ENCODE measurements at regions not wholly inside any gene's neighbourhood (a gene's known extent, or its start where the extent isn't known, plus 50 kb on each side); places are given as distances from the start of the nearest gene placed in this dataset.

GRCh38 chr2:2874805-2875204 lies 502.8 kb downstream of the EIPR1 start:
- Histone ChIP-seq H3K4me3 (ENCODE audit: low read length) (no peak overlapping the region), H3K9ac (ENCODE audit: low read length) (no peak overlapping the region), H2BK15ac (replicated peaks; ENCODE audit: low read depth) (no peak overlapping the region), H2BK5ac (ENCODE audit: low read length) (no peak overlapping the region), H3K4me1 (ENCODE audit: control insufficient read depth, low read depth, low read length) (no peaks in the 10 kb centered on the region), H2AK5ac (ENCODE audit: low read length) (no peak overlapping the region), H3K4ac (ENCODE audit: low read depth, low read length) (no peak overlapping the region), H3K27me3 (ENCODE audit: insufficient read depth, low read length, poor library complexity) (no peaks in the 10 kb centered on the region), H3K23ac (ENCODE audit: low read length) (no peak overlapping the region), H3K79me2 (ENCODE audit: control insufficient read depth, insufficient read depth, low read length) (no peaks in the 10 kb centered on the region), H4K8ac (ENCODE audit: low read depth, low read length) (no peak overlapping the region), H2BK120ac (ENCODE audit: low read depth, low read length) (no peak overlapping the region), H3K18ac (ENCODE audit: low read length) (no peak overlapping the region), H4K5ac (ENCODE audit: low read length) (no peak overlapping the region), H3K27ac (ENCODE audit: low read depth, low read length) (no peak overlapping the region), H3K79me1 (ENCODE audit: low read length) (no peaks in the 10 kb centered on the region), H3K36me3 (ENCODE audit: control insufficient read depth, insufficient read depth, low read length) (no peaks in the 10 kb centered on the region), H3K4me2 (ENCODE audit: low read length) (no peak overlapping the region), H3K56ac (ENCODE audit: low read length) (no peak overlapping the region)
- no CpG with 5 or more reads among the region's 12 CpGs for WGBS (ENCODE audit: extremely low coverage, insufficient coverage, low lambda C conversion rate)
- DNase-seq, result no peak

- Histone ChIP-seq H3K27ac (ENCODE audit: low read depth, low read length) (no peak overlapping the region), H3K23ac (ENCODE audit: low read length) (no peak overlapping the region), H3K79me1 (ENCODE audit: low read length) (no peaks in the 10 kb centered on the region), H3K4me1 (ENCODE audit: control insufficient read depth, low read depth, low read length) (no peaks in the 10 kb centered on the region), H3K36me3 (ENCODE audit: control insufficient read depth, insufficient read depth, low read length) (no peaks in the 10 kb centered on the region), H3K4me2 (ENCODE audit: low read length) (no peak overlapping the region), H3K4me3 (ENCODE audit: low read length) (no peak overlapping the region), H3K27me3 (ENCODE audit: insufficient read depth, low read length, poor library complexity) (no peaks in the 10 kb centered on the region), H3K79me2 (ENCODE audit: control insufficient read depth, insufficient read depth, low read length) (no peaks in the 10 kb centered on the region), H3K9ac (ENCODE audit: low read length) (no peak overlapping the region), H3K4ac (ENCODE audit: low read depth, low read length) (no peak overlapping the region), H2AK5ac (ENCODE audit: low read length) (no peak overlapping the region), H2BK5ac (ENCODE audit: low read length) (no peak overlapping the region), H2BK15ac (replicated peaks; ENCODE audit: low read depth) (no peak overlapping the region), H4K5ac (ENCODE audit: low read length) (no peak overlapping the region), H4K8ac (ENCODE audit: low read depth, low read length) (no peak overlapping the region), H2BK120ac (ENCODE audit: low read depth, low read length) (no peak overlapping the region), H3K56ac (ENCODE audit: low read length) (no peak overlapping the region), H3K18ac (ENCODE audit: low read length) (no peak overlapping the region)
- no CpG with 5 or more reads among the region's 10 CpGs for WGBS (ENCODE audit: extremely low coverage, insufficient coverage, low lambda C conversion rate)
- DNase-seq, result no peak
These were observed 503.3 kb downstream of the EIPR1 start for GRCh38 chr2:2874341-2874740.

GRCh38 chr2:2873450-2873811 lies 504.2 kb downstream of the EIPR1 start:
- H2BK5ac ChIP-seq (ENCODE audit: low read length), result no peak overlapping the region
- DNase-seq, result no peak
- H3K79me1 ChIP-seq (ENCODE audit: low read length), result no peaks in the 10 kb centered on the region
- H3K27ac ChIP-seq (ENCODE audit: low read depth, low read length), result no peak overlapping the region
- no peak overlapping the region for H3K4ac ChIP-seq (ENCODE audit: low read depth, low read length)
- H3K18ac ChIP-seq (ENCODE audit: low read length), result no peak overlapping the region
- H2BK120ac ChIP-seq (ENCODE audit: low read depth, low read length), result no peak overlapping the region
- no peak overlapping the region for H3K4me3 ChIP-seq (ENCODE audit: low read length)
- no peak overlapping the region for H2AK5ac ChIP-seq (ENCODE audit: low read length)
- H3K4me1 ChIP-seq (ENCODE audit: control insufficient read depth, low read depth, low read length), result no peaks in the 10 kb centered on the region
- H4K5ac ChIP-seq (ENCODE audit: low read length), result no peak overlapping the region
- no peak overlapping the region for H2BK15ac ChIP-seq (replicated peaks; ENCODE audit: low read depth)
- no peaks in the 10 kb centered on the region for H3K79me2 ChIP-seq (ENCODE audit: control insufficient read depth, insufficient read depth, low read length)
- H3K56ac ChIP-seq (ENCODE audit: low read length), result no peak overlapping the region
- H3K23ac ChIP-seq (ENCODE audit: low read length), result no peak overlapping the region
- H3K4me2 ChIP-seq (ENCODE audit: low read length), result no peak overlapping the region
- no peaks in the 10 kb centered on the region for H3K27me3 ChIP-seq (ENCODE audit: insufficient read depth, low read length, poor library complexity)
- no peak overlapping the region for H4K8ac ChIP-seq (ENCODE audit: low read depth, low read length)
- no CpG with 5 or more reads among the region's 7 CpGs for WGBS (ENCODE audit: extremely low coverage, insufficient coverage, low lambda C conversion rate)
- no peak overlapping the region for H3K9ac ChIP-seq (ENCODE audit: low read length)
- H3K36me3 ChIP-seq (ENCODE audit: control insufficient read depth, insufficient read depth, low read length), result no peaks in the 10 kb centered on the region

- Histone ChIP-seq H2AK5ac (ENCODE audit: low read length) (no peak overlapping the region), H3K27me3 (ENCODE audit: insufficient read depth, low read length, poor library complexity) (no peaks in the 10 kb centered on the region), H3K27ac (ENCODE audit: low read depth, low read length) (no peak overlapping the region), H2BK15ac (replicated peaks; ENCODE audit: low read depth) (no peak overlapping the region), H3K79me2 (ENCODE audit: control insufficient read depth, insufficient read depth, low read length) (no peaks in the 10 kb centered on the region), H3K79me1 (ENCODE audit: low read length) (no peaks in the 10 kb centered on the region), H3K18ac (ENCODE audit: low read length) (no peak overlapping the region), H4K8ac (ENCODE audit: low read depth, low read length) (no peak overlapping the region), H2BK120ac (ENCODE audit: low read depth, low read length) (no peak overlapping the region), H3K36me3 (ENCODE audit: control insufficient read depth, insufficient read depth, low read length) (no peaks in the 10 kb centered on the region), H2BK5ac (ENCODE audit: low read length) (no peak overlapping the region), H3K9ac (ENCODE audit: low read length) (no peak overlapping the region), H3K23ac (ENCODE audit: low read length) (no peak overlapping the region), H3K56ac (ENCODE audit: low read length) (no peak overlapping the region), H3K4me3 (ENCODE audit: low read length) (no peak overlapping the region), H4K5ac (ENCODE audit: low read length) (no peak overlapping the region), H3K4ac (ENCODE audit: low read depth, low read length) (no peak overlapping the region), H3K4me1 (ENCODE audit: control insufficient read depth, low read depth, low read length) (no peaks in the 10 kb centered on the region), H3K4me2 (ENCODE audit: low read length) (no peak overlapping the region)
- no CpG with 5 or more reads among the region's 3 CpGs for WGBS (ENCODE audit: extremely low coverage, insufficient coverage, low lambda C conversion rate)
- DNase-seq, result no peak
These were observed 504.7 kb downstream of the EIPR1 start for GRCh38 chr2:2872713-2873449.

GRCh38 chr2:2872309-2872617 lies 505.4 kb downstream of the EIPR1 start:
- H4K8ac ChIP-seq (ENCODE audit: low read depth, low read length), result no peak overlapping the region
- no peak overlapping the region for H2BK5ac ChIP-seq (ENCODE audit: low read length)
- no peaks in the 10 kb centered on the region for H3K36me3 ChIP-seq (ENCODE audit: control insufficient read depth, insufficient read depth, low read length)
- no peak overlapping the region for H3K27ac ChIP-seq (ENCODE audit: low read depth, low read length)
- no peaks in the 10 kb centered on the region for H3K79me2 ChIP-seq (ENCODE audit: control insufficient read depth, insufficient read depth, low read length)
- H3K9ac ChIP-seq (ENCODE audit: low read length), result no peak overlapping the region
- no peak overlapping the region for H3K56ac ChIP-seq (ENCODE audit: low read length)
- H3K23ac ChIP-seq (ENCODE audit: low read length), result no peak overlapping the region
- H4K5ac ChIP-seq (ENCODE audit: low read length), result no peak overlapping the region
- no peak overlapping the region for H2BK120ac ChIP-seq (ENCODE audit: low read depth, low read length)
- no peaks in the 10 kb centered on the region for H3K4me1 ChIP-seq (ENCODE audit: control insufficient read depth, low read depth, low read length)
- H3K4me2 ChIP-seq (ENCODE audit: low read length), result no peak overlapping the region
- DNase-seq, result no peak
- no peak overlapping the region for H2AK5ac ChIP-seq (ENCODE audit: low read length)
- no peaks in the 10 kb centered on the region for H3K79me1 ChIP-seq (ENCODE audit: low read length)
- H2BK15ac ChIP-seq (replicated peaks; ENCODE audit: low read depth), result no peak overlapping the region
- H3K18ac ChIP-seq (ENCODE audit: low read length), result no peak overlapping the region
- H3K27me3 ChIP-seq (ENCODE audit: insufficient read depth, low read length, poor library complexity), result no peaks in the 10 kb centered on the region
- WGBS (ENCODE audit: extremely low coverage, insufficient coverage, low lambda C conversion rate), result no CpG with 5 or more reads among the region's 15 CpGs
- no peak overlapping the region for H3K4me3 ChIP-seq (ENCODE audit: low read length)
- H3K4ac ChIP-seq (ENCODE audit: low read depth, low read length), result no peak overlapping the region

Measured in mesendoderm (in vitro differentiated cells).